Caco-2 (cell line): ENCODE measurements at regions not wholly inside any gene's neighbourhood (a gene's known extent, or its start where the extent isn't known, plus 50 kb on each side); places are given as distances from the start of the nearest gene placed in this dataset.
"Not testable (repeated sequence)": the region's sequence is repeated elsewhere in the genome, so short reads cannot be mapped to it uniquely, and the experiment has no call there.

Experiments
- BruUV-seq: library from RNA; stranded (reverse); fragments of 400-500 nt; replicated peaks from 2 replicates; lab custom pipeline; 2021; lab: Mats Ljungman, UMichigan
- CTCF ChIA-PET: fragments of 300-600 bp; sonication (Branson Sonifier 250); formaldehyde crosslinking; loops from one replicate; lab custom pipeline; 2022; ENCODE audit warnings: antibody characterized with exemption; lab: Charles Lee
- POLR2A ChIA-PET: fragments of 300-600 bp; sonication (Branson Sonifier 250); formaldehyde crosslinking; loops from one replicate; lab custom pipeline; 2022; ENCODE audit warnings: antibody characterized with exemption; lab: Charles Lee
- DNase-seq, 2 experiments: peaks; one replicate each; pipeline versions ENCODE4 v3.0.0 to v3.0.0-alpha.2; 2020 to 2022
- H3K27me3 ChIP-seq: replicated peaks from 2 replicates; pipeline ENCODE4 v1.6.0; 2011; ENCODE audit warnings: low read length; ENCODE audit not compliant: control insufficient read depth, insufficient read depth
- H3K36me3 ChIP-seq: 2 replicates; pipeline ENCODE4 v1.5.1; 2011; ENCODE audit warnings: low read length; ENCODE audit not compliant: control insufficient read depth, insufficient read depth
- H3K4me1 ChIP-seq: fragments of 250-450 bp; sonication (Bioruptor Pico); 2 replicates; pipeline ENCODE4 v1.5.1; 2020; ENCODE audit warnings: mild to moderate bottlenecking
- H3K4me3 ChIP-seq: 2 replicates; pipeline ENCODE4 v1.5.1; 2011; ENCODE audit warnings: low read depth, mild to moderate bottlenecking, control low read depth, low read length
- H3K9me3 ChIP-seq: fragments of 250-450 bp; sonication (Bioruptor Pico); 2 replicates; pipeline ENCODE4 v1.5.1; 2020; ENCODE audit warnings: mild to moderate bottlenecking, moderate library complexity
- H3K27ac Mint-ChIP-seq: one replicate; pipeline ENCODE4 v1.8.0; 2022; ENCODE audit warnings: mixed read lengths; ENCODE audit not compliant: unreplicated experiment
- H3K27me3 Mint-ChIP-seq: one replicate; pipeline ENCODE4 v1.8.0; 2022; ENCODE audit warnings: mixed read lengths; ENCODE audit not compliant: insufficient read depth, unreplicated experiment
- H3K36me3 Mint-ChIP-seq: one replicate; pipeline ENCODE4 v1.8.0; 2022; ENCODE audit warnings: mild to moderate bottlenecking, mixed read lengths; ENCODE audit not compliant: insufficient read depth, unreplicated experiment
- H3K4me1 Mint-ChIP-seq: one replicate; pipeline ENCODE4 v1.8.0; 2022; ENCODE audit warnings: low read depth, mixed read lengths; ENCODE audit not compliant: unreplicated experiment
- H3K4me3 Mint-ChIP-seq: one replicate; pipeline ENCODE4 v1.8.0; 2022; ENCODE audit warnings: mild to moderate bottlenecking, moderate library complexity, mixed read lengths; ENCODE audit not compliant: unreplicated experiment
- H3K9me3 Mint-ChIP-seq: one replicate; pipeline ENCODE4 v1.8.0; 2022; ENCODE audit warnings: mixed read lengths; ENCODE audit not compliant: unreplicated experiment
- intact Hi-C: fragments of 100-400 bp; cut with micrococcal nuclease; formaldehyde crosslinking; loops from one replicate; pipeline ENCODE4 v1.10.0; 2022; ENCODE audit not compliant: unreplicated experiment
- TF ChIP-seq, protein P1 (sequence below), 2 experiments: fragments of 200-600 bp in 1 of 2; IDR thresholded peaks; 1 replicate in 1 of 2; 2 replicates in 1 of 2; pipeline versions ENCODE4 v1.5.1 to v1.8.0; 2011 to 2022; ENCODE audit warnings: antibody characterized with exemption in 1 of 2, control low read depth in 1 of 2, inconsistent platforms in 1 of 2, low read depth in 1 of 2, low read length in 1 of 2, mild to moderate bottlenecking in 1 of 2, moderate library complexity in 1 of 2; ENCODE audit not compliant: insufficient read depth in 1 of 2, severe bottlenecking in 1 of 2, unreplicated experiment in 1 of 2

GRCh38 chr14:56452940-56453339, 126.7 kb upstream of the TMEM260 start:
- DNase-seq = no peak
- no peaks in the 10 kb centered on the region for H3K36me3 Mint-ChIP-seq
- no peak overlapping the region for H3K27ac Mint-ChIP-seq
- intact Hi-C loops = no loop called here
- Histone ChIP-seq H3K27me3 (no peaks in the 10 kb centered on the region; the same call in 1 of the 2 replicates), H3K4me1 (no peaks in the 10 kb centered on the region), H3K36me3 (no peaks in the 10 kb centered on the region), H3K9me3 (no peaks in the 10 kb centered on the region; the same call in 1 of the 2 replicates), H3K4me3 (no peak overlapping the region)
- ChIA-PET CTCF (interaction anchor here (0.5 to 1.1 kb wide), 2 partner anchors 22 to 1024 kb away, joined by 3 to 5 read pairs; no protein-coding TSS in a partner anchor), POLR2A (no interaction called here)
- TF ChIP-seq, protein P1, sequence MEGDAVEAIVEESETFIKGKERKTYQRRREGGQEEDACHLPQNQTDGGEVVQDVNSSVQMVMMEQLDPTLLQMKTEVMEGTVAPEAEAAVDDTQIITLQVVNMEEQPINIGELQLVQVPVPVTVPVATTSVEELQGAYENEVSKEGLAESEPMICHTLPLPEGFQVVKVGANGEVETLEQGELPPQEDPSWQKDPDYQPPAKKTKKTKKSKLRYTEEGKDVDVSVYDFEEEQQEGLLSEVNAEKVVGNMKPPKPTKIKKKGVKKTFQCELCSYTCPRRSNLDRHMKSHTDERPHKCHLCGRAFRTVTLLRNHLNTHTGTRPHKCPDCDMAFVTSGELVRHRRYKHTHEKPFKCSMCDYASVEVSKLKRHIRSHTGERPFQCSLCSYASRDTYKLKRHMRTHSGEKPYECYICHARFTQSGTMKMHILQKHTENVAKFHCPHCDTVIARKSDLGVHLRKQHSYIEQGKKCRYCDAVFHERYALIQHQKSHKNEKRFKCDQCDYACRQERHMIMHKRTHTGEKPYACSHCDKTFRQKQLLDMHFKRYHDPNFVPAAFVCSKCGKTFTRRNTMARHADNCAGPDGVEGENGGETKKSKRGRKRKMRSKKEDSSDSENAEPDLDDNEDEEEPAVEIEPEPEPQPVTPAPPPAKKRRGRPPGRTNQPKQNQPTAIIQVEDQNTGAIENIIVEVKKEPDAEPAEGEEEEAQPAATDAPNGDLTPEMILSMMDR (IDR thresholded peaks at IDR 0.05; ENCODE audit: insufficient read depth in 1 of 2, low read depth in 1 of 2, low read length in 1 of 2, severe bottlenecking in 1 of 2, unreplicated experiment in 1 of 2) = no peak
- H3K4me3 Mint-ChIP-seq = no peak overlapping the region
- no peaks in the 10 kb centered on the region for H3K4me1 Mint-ChIP-seq
- H3K27me3 Mint-ChIP-seq = peaks cover 22% of the 10 kb centered on the region
- H3K9me3 Mint-ChIP-seq = peaks cover 10% of the 10 kb centered on the region
- no TSS peak for BruUV-seq

GRCh38 chr14:56454680-56455079, 124.9 kb upstream of the TMEM260 start:
- peaks cover 22% of the 10 kb centered on the region for H3K27me3 Mint-ChIP-seq
- intact Hi-C loops, BruUV-seq, POLR2A ChIA-PET, H3K4me3 ChIP-seq, H3K36me3 ChIP-seq, H3K4me3 Mint-ChIP-seq, H3K9me3 ChIP-seq, H3K4me1 ChIP-seq, H3K36me3 Mint-ChIP-seq, DNase-seq, H3K27ac Mint-ChIP-seq, H3K4me1 Mint-ChIP-seq, H3K27me3 ChIP-seq, CTCF ChIA-PET: not testable (repeated sequence)
- H3K9me3 Mint-ChIP-seq = peaks cover 10% of the 10 kb centered on the region

GRCh38 chr14:56460469-56460868, 119.1 kb upstream of the TMEM260 start:
- no peaks in the 10 kb centered on the region for H3K4me1 ChIP-seq
- H3K36me3 Mint-ChIP-seq = no peaks in the 10 kb centered on the region
- DNase-seq = no peak
- no peaks in the 10 kb centered on the region for H3K27me3 ChIP-seq
- ChIA-PET POLR2A (no interaction called here), CTCF (interaction anchor here (1.5 kb wide), 1 partner anchor 14 kb away, joined by 3 read pairs; no protein-coding TSS in a partner anchor)
- no TSS peak for BruUV-seq
- no peak overlapping the region for H3K4me3 ChIP-seq
- H3K4me3 Mint-ChIP-seq = no peak overlapping the region
- no peaks in the 10 kb centered on the region for H3K4me1 Mint-ChIP-seq
- intact Hi-C loops = no loop called here
- H3K27me3 Mint-ChIP-seq = peaks cover 25% of the 10 kb centered on the region
- H3K36me3 ChIP-seq = no peaks in the 10 kb centered on the region
- TF ChIP-seq, protein P1 (IDR thresholded peaks at IDR 0.05; ENCODE audit: insufficient read depth in 1 of 2, low read depth in 1 of 2, low read length in 1 of 2, severe bottlenecking in 1 of 2, unreplicated experiment in 1 of 2) = no peak
- H3K9me3 ChIP-seq = no peaks in the 10 kb centered on the region
- H3K9me3 Mint-ChIP-seq = peaks cover 10% of the 10 kb centered on the region
- H3K27ac Mint-ChIP-seq = no peak overlapping the region
